Activated CD8-positive, alpha-beta memory T cell treated with anti-CD3 and anti-CD28 coated beads for 24 hours (primary cell): ENCODE measurements at regions not wholly inside any gene's neighbourhood (a gene's known extent, or its start where the extent isn't known, plus 50 kb on each side); places are given as distances from the start of the nearest gene placed in this dataset.

Source experiments
- DNase-seq: peaks from one replicate; pipeline ENCODE4 v3.0.0-alpha.2; 2020

GRCh38 chr6:105504706-105505105, 101.8 kb upstream of the PREP start:
- DNase-seq, result no peak

DNA sequence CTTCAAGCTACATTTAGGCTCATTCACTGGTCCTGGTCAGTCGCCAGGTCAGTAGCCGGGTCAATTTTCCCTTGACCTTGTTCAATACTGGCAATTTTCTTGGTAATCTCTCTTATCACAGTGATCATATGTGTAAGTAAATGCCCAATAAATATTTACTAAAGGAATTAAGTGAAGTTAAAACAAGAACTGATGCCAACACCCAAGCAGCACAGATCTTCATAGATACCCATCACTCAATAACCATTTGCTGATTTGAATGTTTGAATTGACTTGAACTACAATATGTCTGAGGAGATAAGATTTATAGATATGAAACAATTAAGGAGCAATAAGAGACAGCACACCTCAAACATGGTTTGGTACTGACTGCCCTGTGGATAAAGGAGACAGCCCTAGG, 100.8 kb upstream of the PREP start:
- no peak for DNase-seq

- DNase-seq, result no peak
These were observed 99.0 kb upstream of the PREP start for GRCh38 chr6:105501826-105502344.

- no peak for DNase-seq
These were observed 98.4 kb upstream of the PREP start for GRCh38 chr6:105501246-105501645.

DNA sequence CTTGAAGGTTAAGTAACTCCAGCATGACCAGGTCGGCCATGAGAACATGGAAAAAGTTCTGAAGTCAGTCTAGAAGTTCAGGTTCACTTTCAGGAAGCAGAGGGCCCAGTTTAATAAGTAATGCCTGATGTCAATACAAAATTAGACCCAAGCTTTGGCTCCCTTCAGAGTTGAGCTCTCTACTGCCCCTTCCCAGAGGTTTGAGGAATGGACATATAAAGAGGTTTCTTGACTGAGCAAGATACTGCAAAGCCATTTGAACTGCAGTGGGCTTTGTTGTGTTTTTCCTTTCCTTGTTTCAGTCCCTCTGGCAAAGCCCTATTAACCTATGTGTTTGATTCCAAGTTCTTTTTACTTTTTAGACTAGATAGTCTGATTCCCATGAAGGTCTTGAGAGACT, 97.8 kb upstream of the PREP start:
- DNase-seq, result no peak

DNA sequence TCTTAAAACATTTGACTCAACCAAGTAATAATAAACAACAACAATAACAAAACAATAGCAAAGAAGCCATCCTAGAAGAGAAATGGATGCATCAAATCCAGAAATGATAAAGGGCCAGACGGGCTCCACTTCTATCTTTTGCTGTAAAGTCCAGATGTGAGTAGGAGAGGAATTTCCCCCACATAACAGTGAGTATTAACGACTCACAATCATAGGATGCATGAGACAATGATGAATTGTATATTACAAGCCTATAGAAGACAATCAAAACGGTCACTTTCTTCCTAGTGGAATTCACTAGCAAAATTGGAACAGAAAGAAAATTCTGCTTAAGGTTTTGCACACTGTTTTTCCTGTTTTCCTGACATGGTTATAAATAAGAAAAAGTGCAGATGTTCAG, 97.0 kb upstream of the PREP start:
- no peak for DNase-seq

GRCh38 chr6:105499136-105499870, 96.4 kb upstream of the PREP start:
- DNase-seq, result no peak

- DNase-seq, result no peak
These were observed 94.7 kb upstream of the PREP start for GRCh38 chr6:105497549-105497948.

- DNase-seq, result no peak
These were observed 92.6 kb upstream of the PREP start for GRCh38 chr6:105495515-105495914.

GRCh38 chr6:105494688-105495087, 91.8 kb upstream of the PREP start:
- no peak for DNase-seq

DNA sequence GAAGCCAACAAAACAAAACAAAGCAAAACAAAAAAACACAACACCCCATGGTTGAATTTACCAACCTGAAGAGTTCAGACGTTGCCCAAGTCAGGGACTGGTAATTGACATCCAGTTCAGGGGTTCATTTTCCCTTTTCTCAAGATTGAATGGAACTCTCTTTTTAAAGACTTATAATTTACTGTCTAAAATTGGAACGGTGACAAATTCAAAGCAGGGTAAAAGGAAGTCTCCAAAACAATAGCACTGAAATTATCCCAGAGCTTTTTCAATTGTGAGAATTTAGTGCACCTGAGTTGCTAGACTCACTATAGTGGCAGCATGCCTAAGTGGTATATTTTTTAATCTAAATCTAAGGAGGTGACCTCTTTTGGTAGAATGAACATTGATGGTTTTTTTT, 90.9 kb upstream of the PREP start:
- DNase-seq, result no peak

- no peak for DNase-seq
These were observed 90.1 kb upstream of the PREP start for GRCh38 chr6:105492706-105493673.

- no peak for DNase-seq
These were observed 86.3 kb upstream of the PREP start for GRCh38 chr6:105489216-105489530.

DNA sequence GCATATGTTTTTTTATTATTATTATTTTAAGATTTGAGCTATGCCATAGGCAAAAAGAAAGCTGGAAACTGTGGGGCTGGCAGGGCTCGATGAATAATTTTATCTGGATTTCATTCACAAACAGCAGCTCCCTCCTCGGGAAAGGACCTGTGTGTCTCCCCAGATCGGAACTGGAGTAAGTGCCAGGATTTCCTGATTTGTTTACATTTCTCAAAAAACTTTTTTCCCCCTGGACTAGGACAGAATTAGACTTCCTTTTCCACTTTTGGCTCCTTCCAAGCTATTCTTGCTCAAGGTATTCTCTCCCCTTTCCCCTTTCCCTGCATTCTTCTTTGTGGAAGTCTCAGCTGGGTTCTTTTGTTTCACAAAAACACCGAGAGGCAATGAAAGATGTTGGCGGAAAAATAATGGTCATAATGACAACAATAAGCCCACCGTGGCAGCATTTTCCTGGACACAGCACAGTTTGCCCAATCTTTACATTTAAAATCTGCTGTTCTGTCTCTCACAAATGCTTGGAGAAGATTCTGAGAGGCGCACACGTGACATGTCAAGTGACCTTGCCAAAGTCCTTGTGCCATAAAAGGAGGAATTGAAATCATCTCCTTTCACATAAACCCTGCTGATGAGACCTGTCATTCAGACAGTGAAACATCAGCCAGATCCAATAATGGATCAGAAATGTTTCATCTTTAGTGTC, 85.8 kb upstream of the PREP start:
- no peak for DNase-seq

DNA sequence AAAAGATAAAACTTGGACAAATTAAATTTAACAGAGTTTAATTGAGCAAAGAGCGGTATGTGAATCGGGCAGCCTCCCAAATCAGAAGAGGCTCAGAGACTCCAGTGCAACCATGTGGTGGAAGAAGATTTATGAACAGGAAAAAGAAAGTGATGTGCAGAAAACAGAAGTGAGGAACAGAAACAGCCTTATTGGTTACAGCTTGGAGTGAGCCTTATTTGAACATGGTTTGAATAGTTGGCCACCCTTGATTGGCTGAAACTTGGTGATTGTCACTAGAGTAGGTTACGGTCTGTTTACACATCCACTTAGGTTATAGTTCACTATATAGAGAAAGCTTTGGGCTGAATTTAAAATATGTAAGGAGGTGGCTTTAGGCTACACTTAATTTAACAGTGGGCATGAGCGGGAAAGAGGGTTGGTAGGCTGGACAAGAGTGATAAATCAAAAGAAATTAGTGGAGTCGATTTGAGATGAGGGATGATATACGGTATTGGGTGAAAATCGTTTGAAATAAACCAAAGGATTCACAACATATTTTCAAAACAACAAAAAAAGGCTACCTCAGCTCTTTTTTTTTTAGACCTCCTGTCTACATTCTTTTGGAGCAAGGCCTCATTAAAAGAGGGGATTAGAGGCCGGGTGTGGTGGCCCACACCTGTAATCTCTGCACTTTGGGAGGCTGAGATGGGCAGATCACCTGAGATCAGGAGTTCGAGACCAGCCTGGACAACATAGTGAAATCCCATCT, 84.3 kb upstream of the PREP start:
- DNase-seq, result no peak

GRCh38 chr6:105485456-105485855, 82.6 kb upstream of the PREP start:
- no peak for DNase-seq

GRCh38 chr6:105484238-105485161, 81.6 kb upstream of the PREP start:
- no peak for DNase-seq

DNA sequence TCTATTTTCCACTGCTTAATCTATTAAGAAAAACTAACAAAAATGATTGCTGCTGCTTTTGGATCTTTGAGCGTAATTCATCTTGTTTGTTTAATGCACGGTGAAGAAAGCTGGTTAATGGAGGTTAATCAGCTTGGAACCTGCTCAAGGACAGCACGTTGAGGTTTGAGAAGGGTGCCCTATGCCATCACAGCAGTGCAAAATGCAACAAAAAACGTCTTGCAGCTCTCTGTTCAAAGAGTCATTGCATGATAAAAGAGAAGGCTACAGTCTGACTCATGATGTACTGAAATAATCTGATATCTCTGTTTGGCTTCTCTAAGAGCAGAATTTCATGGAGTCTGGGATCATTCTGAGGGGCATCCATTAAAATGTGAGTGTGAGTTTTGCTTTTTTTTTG, 80.6 kb upstream of the PREP start:
- no peak for DNase-seq

DNA sequence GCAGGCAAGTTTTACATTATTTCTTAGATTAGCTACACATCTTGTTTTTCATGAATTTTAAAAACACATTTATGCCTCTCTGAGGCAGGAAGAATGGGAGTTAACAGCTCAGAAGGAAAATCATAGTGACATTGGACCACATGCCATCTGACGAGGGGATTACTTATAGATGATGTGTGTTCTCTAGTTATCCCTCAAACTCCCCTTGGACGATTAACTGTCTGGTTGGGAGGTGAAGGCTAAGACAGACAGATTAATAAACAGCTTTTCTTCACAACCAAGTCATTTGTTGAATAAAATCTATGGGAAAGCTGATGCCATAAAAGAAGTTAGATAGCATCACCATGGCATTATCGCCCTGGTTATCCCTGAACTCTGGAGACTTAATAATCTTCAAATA, 80.0 kb upstream of the PREP start:
- no peak for DNase-seq

DNA sequence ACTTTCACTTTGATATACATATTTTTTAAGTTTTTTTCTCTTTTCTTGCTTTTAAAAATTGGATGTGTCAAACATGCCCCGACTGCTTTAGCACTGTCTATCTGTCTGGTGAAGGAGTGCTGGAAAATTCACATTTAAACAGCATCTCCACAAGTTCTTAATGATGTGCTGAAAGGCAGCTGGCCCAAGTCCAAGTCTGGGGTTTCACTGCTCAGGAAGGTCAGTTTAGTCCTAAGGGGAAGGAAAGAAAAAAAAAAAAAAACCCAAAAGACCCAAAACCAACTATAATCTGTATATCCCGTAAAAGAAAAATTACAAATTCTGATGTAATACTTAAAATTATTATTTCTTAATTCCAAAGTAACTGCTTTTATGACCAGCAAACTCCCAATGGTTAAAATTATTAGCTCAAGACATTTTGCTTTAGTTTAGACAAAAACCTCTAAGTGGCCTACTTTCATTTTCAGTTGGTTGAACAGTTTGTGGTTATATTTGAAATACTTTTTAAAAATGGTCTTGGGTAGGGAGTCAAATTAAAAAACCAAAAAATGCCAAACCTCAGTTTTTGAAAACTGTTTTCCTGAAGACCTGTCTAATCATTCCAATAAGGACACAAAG, 79.5 kb upstream of the PREP start:
- no peak for DNase-seq

DNA sequence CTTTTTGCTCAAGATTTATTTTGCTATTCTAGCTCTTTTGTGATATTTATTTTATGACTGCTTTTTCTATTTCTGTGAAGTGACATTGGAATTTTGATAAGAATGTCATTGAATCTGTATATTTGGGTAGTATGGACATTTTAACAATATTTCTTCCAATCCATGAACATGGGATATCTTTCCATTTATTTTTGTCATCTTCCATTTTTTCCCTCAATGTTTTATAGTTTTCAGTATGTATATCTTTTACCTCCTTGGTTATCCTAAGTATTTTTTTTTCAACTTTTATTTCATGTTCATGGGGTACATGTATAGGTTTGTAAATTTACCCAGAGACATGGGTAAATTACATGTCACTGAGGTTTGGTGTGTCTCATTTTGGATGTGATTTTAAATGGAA, 74.1 kb upstream of the PREP start:
- no peak for DNase-seq
